ENCODE measurements at regions not wholly inside any gene's neighbourhood (a gene's known extent, or its start where the extent isn't known, plus 50 kb on each side); places are given as distances from the start of the nearest gene placed in this dataset.

- TF ChIP-seq CTCF (IDR thresholded peaks at IDR 0.05) (no peak), POLR2A (IDR thresholded peaks at IDR 0.05) (no peak)
Measured at GRCh38 chr2:175383286-175383685, 201.8 kb upstream of the ATP5MC3 start.
